ENCODE measurements at regions not wholly inside any gene's neighbourhood (a gene's known extent, or its start where the extent isn't known, plus 50 kb on each side); places are given as distances from the start of the nearest gene placed in this dataset.

DNA sequence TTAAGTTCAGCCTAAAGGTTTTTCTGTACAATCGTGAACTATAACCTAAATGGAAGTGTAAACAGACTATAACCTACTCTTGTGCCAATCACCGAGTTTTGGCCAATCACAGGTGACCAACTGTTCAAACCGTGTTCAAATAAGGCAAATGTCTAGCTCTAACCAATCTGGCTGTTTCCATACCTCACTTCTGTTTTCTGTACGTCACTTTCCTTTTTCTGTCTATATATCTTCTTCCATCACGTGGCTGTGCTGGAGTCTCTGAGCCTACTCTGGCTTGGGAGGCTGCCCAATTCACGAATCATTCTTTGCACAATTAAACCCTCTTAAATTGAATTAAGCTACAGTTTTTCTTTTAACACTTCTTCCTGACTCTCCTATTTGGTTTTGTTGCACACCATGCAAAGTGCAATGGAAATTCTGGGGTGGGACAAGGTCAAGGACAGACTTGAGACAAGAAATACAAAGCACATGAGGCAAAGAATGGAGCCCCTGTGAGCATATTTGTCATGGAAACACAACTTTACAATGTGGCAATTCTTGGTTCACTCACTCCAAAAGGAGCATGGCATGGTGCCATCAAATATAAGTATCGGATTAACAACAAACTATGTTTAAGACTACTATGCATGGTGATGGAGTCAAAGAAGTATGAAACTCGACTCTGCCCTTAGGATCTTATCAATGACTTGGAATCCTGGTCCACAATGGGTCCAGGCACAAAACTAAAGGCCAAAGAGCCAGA is 115.7 kb upstream of the FAM9B start:
- Histone ChIP-seq H2AFZ (ENCODE audit: control insufficient read depth, low read depth, low read length) (no peak overlapping the region), H3K4me1 (ENCODE audit: control insufficient read depth, insufficient read depth, low read length) (no peaks in the 10 kb centered on the region), H3K36me3 (ENCODE audit: control insufficient read depth in 2 of 2, insufficient read depth in 2 of 2, low read length in 1 of 2) (no peaks in the 10 kb centered on the region), H3K4me3 (no peak overlapping the region), H3K79me2 (ENCODE audit: control insufficient read depth, insufficient read depth, low read length) (no peaks in the 10 kb centered on the region), H4K20me1 (ENCODE audit: control insufficient read depth, insufficient read depth) (no peaks in the 10 kb centered on the region), H3K4me2 (ENCODE audit: control insufficient read depth, insufficient read depth) (no peak overlapping the region), H3K27me3 (replicated peaks in 1 of 2; ENCODE audit: control insufficient read depth in 2 of 2, insufficient read depth in 2 of 2, low read length in 1 of 2) (no peaks in the 10 kb centered on the region), H3K9ac (ENCODE audit: control insufficient read depth, insufficient read depth, low read length) (no peak overlapping the region), H3K9me3 (replicated peaks; ENCODE audit: control insufficient read depth, insufficient read depth, low read length) (no peaks in the 10 kb centered on the region), H3K27ac (ENCODE audit: control insufficient read depth, insufficient read depth) (no peak overlapping the region)
- ATAC-seq (no peak), FAIRE-seq (no peak), DNase-seq (ENCODE audit: low read depth, low spot score) (no peak)
- CTCF ChIA-PET, result no interaction called here
- RAD21 ChIA-PET (ENCODE audit: unreplicated experiment), result no interaction called here
- whole genome bisulfite sequencing (ENCODE audit: insufficient coverage, insufficient replicate concordance, low lambda C conversion rate, missing lambda C conversion rate), result 26% methylated on average over 8 of the region's 8 CpGs
- POLR2A ChIA-PET, result interaction anchor here (0.6 kb wide), 1 partner anchor 9 kb away, joined by 3 read pairs; no protein-coding TSS in a partner anchor
- intact Hi-C loops (cut with micrococcal nuclease; ENCODE audit: unreplicated experiment), result no loop called here
- in situ Hi-C loops (cut with MboI), result no loop called here
- TF ChIP-seq NFYA (IDR thresholded peaks at IDR 0.05; ENCODE audit: borderline replicate concordance, low read depth, low read length) (no peak), NR2C2 (IDR thresholded peaks at IDR 0.05; ENCODE audit: borderline replicate concordance, control insufficient read depth, insufficient read length, low read depth) (no peak), SIN3A (IDR thresholded peaks at IDR 0.05; ENCODE audit: low read depth, low read length) (no peak)
- BruUV-seq (replicated peaks), result no TSS peak
- SMC1A ChIA-PET (ENCODE audit: uncharacterized antibody, unreplicated experiment), result no interaction called here

DNA sequence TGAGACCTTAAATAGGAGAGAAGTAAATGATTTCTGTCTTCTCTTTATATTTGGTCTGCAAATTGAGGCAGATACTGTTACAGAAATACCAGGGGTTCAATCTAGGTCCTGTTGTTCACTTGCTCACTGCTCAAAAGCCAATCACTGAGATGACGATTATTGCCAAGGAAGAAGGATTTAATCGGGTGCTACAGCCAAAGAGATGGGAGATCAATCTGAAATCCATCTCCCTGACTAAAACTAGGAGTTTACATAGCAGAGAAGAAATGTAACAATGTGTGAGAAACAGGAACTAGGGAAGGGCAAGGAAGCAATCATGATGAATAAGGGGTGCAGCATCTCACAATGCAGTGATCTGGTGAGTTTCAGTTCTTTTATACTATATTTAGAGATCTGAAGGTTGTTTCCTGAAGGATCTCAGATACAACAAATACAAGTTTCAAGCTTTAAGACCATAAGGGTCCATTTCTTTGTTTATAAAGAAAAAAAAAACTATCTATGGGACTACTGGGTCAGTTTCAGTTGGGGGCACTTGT is 117.9 kb upstream of the FAM9B start:
- CTCF ChIA-PET, result no interaction called here
- Histone ChIP-seq H4K20me1 (ENCODE audit: control insufficient read depth, insufficient read depth) (no peaks in the 10 kb centered on the region), H3K4me1 (ENCODE audit: control insufficient read depth, insufficient read depth, low read length) (no peaks in the 10 kb centered on the region), H3K9ac (ENCODE audit: control insufficient read depth, insufficient read depth, low read length) (no peak overlapping the region), H3K27ac (ENCODE audit: control insufficient read depth, insufficient read depth) (no peak overlapping the region), H3K9me3 (replicated peaks; ENCODE audit: control insufficient read depth, insufficient read depth, low read length) (no peaks in the 10 kb centered on the region), H3K4me3 (no peak overlapping the region), H3K27me3 (replicated peaks in 1 of 2; ENCODE audit: control insufficient read depth in 2 of 2, insufficient read depth in 2 of 2, low read length in 1 of 2) (no peaks in the 10 kb centered on the region), H2AFZ (ENCODE audit: control insufficient read depth, low read depth, low read length) (no peak overlapping the region), H3K79me2 (ENCODE audit: control insufficient read depth, insufficient read depth, low read length) (no peaks in the 10 kb centered on the region), H3K36me3 (ENCODE audit: control insufficient read depth in 2 of 2, insufficient read depth in 2 of 2, low read length in 1 of 2) (no peaks in the 10 kb centered on the region), H3K4me2 (ENCODE audit: control insufficient read depth, insufficient read depth) (no peak overlapping the region)
- WGBS (ENCODE audit: insufficient coverage, insufficient replicate concordance, low lambda C conversion rate, missing lambda C conversion rate), result 45% methylated on average over 2 of the region's 2 CpGs
- ATAC-seq, result no peak
- DNase-seq (ENCODE audit: low read depth, low spot score), result no peak
- in situ Hi-C loops (cut with MboI), result no loop called here
- FAIRE-seq, result no peak
- RAD21 ChIA-PET (ENCODE audit: unreplicated experiment), result no interaction called here
- intact Hi-C loops (cut with micrococcal nuclease; ENCODE audit: unreplicated experiment), result no loop called here
- TF ChIP-seq SUPT20H (IDR thresholded peaks at IDR 0.05; ENCODE audit: borderline replicate concordance, control insufficient read depth, low read depth, low read length), result no peak
- no peak for TF ChIP-seq RELA (IDR thresholded peaks at IDR 0.05; ENCODE audit: borderline replicate concordance, partially characterized antibody)
- POLR2A ChIA-PET, result no interaction called here
- SMC1A ChIA-PET (ENCODE audit: uncharacterized antibody, unreplicated experiment), result no interaction called here
- BruUV-seq (replicated peaks), result no TSS peak

All from GM12878 (cell line).